ENCODE measurements at regions not wholly inside any gene's neighbourhood (a gene's known extent, or its start where the extent isn't known, plus 50 kb on each side); places are given as distances from the start of the nearest gene placed in this dataset.
"Not testable (repeated sequence)": the region's sequence is repeated elsewhere in the genome, so short reads cannot be mapped to it uniquely, and the experiment has no call there.

DNA sequence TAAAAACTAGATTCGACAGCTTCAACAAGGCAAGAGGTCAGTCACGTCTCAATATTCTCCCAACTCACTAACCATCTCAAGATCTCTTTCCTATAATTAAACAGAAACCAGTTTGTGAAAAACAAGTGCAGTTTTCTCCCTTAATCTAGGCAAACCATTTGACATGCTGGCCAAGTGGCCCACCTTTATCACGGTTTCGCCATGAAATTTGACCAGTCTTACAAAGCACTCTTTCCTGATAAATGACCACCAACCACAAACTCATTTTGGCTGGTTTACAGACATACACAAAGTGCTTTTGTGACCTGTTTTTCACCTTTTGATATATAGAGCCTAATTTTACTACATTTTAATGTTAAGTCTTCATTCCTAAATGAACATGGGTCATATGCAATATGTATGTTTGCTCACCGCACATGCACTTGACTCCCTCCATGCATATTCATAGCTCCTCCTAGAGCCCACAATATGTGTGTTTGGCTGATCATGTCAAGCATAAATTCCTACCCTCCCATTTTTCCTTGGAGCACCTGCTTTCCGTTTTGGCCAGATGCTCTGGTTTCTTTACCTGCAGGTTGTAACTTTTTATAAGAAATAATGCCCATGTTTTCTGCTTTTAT is 385.1 kb downstream of the RAD51AP2 start:
- no peak for DNase-seq (ENCODE audit: low spot score)

DNA sequence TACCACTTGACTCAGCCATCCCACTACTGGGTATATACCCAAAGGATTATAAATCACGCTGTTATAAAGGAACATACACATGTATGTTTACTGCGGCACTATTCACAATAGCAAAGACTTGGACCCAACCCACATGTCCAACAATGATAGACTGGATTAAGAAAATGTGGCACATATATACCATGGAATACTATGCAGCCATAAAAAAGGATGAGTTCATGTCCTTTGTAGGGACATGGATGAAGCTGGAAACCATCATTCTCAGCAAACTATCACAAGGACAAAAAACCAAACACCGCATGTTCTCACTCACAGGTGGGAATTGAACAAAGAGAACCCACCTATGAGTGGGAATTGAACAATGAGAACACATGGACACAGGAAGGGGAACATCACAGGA is 387.6 kb downstream of the RAD51AP2 start:
- DNase-seq (ENCODE audit: low spot score), result not testable (repeated sequence)

DNA sequence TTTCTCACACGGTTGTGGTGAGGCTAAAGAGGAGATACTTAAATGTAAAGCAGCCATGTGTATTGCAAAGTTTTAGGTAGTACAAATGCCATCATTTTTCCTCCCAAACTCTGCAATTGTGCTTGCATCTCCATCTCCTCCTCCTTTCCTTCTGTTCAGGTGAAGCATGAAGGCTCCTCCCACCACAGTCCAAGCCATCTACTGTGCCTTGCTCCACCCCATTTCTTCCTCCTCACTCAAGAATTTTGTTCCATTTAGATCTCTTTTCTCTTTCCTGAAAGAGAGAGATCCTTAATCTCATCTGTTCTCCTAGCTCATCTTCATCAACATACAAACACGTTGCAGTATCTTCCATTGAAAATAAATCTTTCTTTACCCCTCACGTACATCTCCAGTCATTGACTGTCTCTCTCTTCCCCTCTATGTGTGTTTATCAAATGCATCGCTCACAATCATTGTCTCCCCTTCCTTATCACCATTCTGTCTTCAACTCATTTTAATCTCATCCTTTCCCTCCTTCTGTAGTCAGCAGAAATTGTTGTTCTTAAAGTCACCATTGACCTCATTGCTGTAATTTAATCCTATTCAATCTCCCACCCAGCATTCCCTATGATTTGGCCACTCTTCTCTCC is 392.1 kb downstream of the RAD51AP2 start:
- DNase-seq (ENCODE audit: low spot score), result no peak

DNA sequence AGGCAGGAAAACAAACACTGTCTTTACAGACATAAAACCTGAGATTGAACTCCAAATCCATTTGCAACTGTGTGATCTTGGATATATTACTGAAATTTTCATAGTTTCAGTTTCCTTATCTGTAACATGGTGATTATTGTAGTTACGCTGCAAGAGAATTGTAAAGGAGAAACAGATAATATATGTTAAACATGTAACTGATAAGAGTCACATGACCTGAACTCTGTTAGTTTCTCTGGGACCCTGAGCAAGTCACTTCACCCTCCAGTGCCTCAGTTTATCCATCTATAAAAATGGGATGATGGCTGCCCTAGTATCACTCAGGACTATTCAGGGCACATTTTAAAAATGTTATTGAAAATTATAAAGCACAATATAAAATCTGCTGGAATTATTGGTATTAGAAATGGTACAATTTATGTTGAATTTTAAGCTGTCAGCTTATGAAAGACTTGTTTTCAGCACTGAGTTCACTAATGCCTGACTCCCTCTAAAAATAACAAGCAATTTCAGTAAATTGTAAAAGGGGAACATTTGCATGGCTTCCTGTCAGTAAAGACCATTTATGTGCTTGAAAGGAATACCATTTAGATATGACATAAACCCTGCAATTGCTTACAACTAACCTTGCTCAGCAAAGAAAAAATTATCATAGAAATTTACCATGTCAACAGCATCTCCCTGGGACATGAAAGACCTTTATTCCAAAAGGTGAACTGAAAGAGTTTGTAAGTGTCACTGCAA is 393.5 kb downstream of the RAD51AP2 start:
- no peak for DNase-seq (ENCODE audit: low spot score)

DNA sequence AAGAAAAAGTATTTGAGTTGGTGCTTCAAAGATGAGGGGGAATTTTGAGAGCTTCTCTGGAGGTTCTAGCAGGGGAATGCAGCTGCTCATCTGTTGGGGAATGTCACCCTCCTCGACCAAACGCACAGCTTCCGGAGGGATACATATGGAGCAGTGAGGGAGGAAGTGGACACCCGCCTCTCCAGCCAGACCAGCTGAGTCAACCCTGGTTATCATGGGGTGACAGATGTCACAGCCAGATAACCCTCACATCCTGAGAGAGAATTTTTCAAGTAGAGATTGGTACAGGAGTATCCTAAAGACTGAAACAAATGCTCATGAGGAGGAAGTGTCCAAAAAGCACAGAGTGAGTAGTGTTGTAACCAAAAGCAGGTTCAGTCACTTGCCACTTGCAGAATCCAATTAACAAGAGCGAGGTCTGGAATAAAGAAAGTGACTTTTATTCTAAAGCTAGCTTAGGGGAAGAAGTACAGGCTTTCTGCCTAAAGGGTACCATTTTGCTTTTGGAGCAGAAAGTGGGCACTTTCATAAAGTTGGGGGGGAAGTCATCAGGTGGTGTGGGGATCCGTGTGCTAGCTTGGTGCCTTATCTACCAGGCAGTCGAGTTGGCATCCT is 395.2 kb downstream of the RAD51AP2 start:
- DNase-seq (ENCODE audit: low spot score), result no peak

DNA sequence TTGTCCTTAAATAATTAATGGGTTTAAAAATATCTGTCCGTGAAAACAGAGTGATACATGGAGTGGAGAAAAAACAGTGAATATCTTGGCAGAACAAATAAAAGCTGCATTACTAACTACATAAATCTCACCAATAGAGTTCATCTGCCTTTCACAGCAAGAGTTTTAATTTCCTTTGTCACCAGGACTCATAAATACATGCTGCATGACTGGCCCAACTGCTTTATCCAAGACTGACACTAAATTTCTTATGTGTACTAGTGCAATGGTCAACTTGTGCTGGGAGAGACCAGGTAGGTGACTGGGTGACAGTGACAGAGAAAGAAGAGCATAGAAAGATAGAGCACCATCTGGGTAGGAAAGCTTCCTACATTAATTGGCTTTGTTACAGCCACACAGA is 402.8 kb downstream of the RAD51AP2 start:
- DNase-seq (ENCODE audit: low spot score), result no peak

DNA sequence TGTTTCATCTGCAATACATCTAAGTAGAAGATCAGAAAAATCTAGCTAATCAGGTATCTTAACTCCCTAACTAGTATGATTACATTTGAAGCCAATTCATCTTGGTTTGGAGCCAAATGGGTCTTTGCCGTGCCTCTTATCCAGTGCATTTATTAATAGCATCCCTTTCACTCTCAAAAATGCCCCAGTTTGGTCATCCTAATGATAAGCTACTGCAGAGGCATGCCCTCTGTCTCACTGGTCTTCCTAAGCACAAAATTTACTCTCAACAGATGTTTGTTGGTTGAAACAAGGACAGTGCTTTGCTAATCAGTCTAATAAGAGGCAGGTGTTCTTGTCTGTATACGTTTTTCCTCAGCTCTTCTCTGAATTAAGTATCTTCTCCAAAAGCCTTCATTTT is 403.2 kb downstream of the RAD51AP2 start:
- no peak for DNase-seq (ENCODE audit: low spot score)

DNA sequence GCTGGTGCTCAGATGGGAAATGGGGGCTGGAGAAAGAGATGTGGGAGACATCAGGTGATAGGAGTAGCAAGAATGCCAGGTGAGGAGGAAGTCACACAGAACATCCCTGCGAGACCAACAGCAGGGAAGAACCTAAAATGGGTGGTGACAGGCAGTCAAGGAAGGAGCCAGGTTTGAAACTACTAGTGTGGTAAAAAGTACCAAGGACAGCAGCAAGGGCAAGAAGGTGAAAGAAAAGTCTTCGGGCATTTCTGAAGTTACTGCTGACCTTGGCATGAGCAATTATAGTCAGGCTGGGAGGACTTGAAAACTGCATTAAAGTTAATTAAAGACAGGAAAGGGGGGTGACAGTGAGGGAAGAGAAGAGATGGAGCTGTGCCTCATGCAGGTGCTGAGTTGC is 410.4 kb downstream of the RAD51AP2 start:
- DNase-seq (ENCODE audit: low spot score), result no peak

DNA sequence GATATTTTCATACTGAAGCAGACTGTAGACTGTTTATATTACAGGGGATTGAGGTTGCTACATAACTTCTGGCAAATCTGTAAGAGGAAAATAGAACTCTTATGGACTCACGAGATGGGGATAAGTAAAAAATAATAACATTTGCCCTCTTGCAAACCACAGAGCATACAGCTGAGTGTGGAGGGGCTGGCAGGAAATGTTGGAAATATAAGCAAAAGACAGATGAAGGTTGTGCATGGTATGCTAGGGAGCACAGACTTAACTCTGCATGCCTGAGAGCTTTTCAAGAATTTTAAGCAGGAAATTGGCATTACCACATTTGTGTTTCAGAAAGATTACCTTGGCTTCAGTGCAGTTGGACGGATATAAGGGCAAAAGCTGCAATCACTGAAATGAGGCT is 411.1 kb downstream of the RAD51AP2 start:
- DNase-seq (ENCODE audit: low spot score), result no peak

DNA sequence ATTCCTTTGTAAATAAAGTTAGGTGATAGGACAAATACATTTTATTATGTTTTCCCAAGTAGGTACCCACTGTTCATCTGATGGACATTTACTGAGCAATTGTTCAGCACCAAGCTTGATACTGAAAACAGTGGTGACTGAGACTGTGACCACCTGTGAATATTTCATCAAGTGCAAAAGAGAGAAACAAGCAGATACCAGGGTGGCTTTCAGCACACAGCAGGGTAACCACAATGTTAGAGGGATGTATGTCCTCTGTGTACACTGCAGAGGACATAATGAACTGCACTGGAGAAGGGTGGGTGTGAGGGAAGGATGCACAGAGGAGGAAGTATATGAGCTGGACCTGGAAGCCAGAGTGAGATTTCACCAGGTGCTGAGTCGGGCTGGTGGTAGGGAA is 411.8 kb downstream of the RAD51AP2 start:
- no peak for DNase-seq (ENCODE audit: low spot score)

DNA sequence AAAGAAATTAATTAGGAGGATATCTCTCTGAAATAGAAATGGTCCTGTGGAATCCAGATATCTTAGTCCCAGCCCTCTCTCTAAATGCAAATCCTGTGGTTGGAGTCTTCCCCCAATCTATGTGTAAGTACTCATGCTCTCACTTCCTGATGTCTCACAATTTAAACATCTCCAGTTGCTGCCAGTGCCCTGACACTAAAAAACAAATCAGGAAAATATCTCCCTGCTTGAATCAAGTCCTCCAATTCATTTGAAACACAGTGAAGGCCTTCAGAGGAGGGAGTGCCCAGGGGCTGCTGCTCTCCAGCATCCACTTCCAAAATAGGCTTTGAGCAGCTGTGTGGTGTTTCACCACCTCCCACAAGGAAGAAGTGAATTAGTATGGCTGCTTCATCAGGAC is 413.8 kb downstream of the RAD51AP2 start:
- peak; percentile 41 for DNase-seq (ENCODE audit: low spot score)

DNA sequence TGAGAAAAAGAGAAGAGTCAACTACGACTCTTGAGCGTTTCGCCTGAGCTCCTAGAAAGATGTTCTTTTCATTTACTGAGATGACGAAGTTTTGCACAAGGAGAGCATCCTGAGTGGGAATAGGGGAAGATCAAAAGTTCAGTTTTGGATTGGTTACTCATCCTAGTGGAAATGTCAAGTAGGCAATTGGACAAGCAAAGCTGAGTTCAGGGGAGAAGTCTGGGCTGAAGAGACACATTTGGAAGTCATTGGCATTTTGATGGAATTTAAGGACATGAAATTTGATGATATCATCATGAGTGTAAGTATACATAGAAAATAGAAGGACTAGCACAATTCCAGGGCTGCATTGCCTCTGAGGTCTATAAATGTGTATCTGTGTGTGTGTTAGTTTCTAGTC is 416.6 kb downstream of the RAD51AP2 start:
- peak; percentile 10 for DNase-seq (ENCODE audit: low spot score)

DNA sequence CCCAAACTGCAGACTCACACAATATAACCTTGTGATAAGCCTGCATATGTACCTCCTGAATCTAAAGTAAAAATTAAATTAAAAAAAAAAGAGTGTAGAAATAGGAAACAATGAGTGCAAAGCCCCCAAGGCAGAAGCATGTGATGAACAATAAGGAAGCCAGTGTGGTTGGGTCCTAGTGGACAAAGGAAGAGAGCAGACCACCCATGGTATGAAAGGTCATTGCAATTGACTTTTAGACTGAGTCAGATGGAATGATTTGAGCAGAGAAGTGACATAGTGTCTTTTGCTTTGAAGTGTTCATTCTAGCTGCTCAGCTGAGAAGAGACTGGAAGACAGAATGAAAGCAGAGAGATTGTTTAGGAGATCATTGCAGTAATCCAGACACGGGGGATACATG is 417.1 kb downstream of the RAD51AP2 start:
- DNase-seq (ENCODE audit: low spot score), result no peak

DNA sequence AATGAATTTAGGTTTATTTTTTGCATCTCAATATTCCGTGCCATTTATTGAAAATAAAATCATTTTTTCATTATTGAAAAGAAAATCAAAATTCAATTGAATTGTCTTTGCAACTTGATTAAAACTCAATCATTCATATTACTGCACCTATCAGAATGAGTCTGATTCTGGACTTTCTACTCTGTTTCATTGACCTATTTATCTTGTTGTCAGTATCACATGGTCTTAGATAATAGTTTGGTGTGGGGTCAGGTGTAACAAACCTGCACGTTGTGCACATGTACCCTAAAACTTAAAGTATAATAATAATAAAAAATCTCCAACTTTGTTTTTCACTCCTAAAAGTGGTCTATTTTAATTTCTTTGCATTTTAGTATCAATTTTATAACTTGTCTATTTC is 422.9 kb downstream of the RAD51AP2 start:
- DNase-seq (ENCODE audit: low spot score), result no peak

DNA sequence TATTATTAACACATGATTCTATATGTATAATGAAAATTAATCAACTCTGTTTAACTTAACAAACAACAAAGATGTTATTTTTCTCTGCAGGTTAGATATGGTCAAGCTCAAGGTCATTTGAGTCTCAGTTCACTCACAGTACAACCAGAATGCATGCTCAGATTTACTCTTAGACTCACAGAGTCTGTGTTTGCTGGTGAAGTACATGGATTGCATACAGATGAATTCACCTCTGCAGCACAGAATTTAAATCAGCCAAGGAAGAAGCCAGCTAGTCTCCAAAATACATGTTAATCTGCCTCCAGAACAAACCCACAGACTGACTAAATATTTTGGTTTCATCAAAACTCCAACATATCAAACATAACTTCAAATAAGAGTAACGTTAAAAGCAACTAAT is 424.5 kb downstream of the RAD51AP2 start:
- no peak for DNase-seq (ENCODE audit: low spot score)

DNA sequence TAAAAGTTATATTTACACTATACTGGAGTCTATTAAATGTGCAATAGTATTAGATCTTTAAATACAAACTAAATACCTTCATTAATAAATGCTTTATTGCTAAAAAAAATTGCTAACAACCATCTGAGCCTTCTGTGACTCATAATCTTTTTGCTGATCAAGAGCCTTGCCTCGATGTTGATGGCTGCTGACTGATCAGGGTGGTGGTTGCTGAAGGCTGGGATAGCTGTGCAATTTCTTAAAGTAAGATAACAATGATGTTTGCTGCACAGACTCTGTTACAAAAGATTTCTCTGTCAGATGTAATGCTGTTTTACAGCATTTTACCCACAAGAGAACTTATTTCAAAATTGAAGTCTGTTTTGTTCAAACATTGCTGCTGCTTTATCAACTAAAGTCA is 421.4 kb upstream of the CYRIA start:
- DNase-seq (ENCODE audit: low spot score), result no peak

DNA sequence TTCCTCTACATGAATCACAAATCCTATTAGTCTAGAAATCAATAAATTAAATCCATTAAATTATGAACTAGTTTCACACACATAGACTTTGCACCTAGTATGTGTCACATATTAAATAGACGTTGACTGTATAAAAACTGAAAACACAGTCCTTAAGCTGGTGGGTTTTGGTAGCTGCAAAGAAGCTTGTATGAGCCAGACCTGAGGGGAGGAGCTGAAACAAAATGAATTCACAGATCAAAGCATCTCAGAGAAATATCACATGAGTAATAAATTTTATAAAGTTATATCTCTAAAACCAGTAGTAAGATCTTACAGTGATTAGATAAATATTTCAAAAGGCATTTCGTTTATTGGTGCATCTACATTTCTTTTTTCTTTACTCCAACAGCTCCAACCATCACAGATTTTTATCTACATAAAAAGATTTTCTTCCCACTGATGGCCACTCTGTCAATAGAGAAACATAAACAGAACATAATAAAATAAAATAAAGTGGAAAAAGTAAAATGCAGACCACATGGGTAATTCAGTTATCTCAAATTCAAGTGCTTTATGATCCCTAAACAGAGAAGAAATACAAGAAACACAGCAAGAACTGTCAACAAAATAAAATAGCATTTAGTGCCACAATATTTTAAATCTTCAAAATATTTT is 420.0 kb upstream of the CYRIA start:
- no peak for DNase-seq (ENCODE audit: low spot score)

DNA sequence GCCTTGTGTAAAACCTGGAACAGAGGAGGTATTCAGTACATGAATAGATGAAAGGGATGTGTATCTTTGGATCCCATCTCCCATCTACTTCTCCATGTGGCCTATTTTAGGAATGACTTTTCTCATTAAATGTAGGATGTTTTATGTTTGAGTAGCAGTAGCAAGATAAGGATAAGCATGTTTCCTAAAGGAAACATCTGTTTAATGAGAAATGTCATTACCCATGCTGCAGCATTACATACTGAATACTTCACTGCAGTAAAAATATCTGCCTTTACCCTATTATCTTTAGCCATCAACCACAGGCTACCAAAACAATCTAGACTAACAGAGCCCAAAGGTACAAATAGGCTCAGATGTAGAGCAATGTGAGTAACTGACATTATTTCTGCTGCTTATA is 419.2 kb upstream of the CYRIA start:
- DNase-seq (ENCODE audit: low spot score), result no peak

DNA sequence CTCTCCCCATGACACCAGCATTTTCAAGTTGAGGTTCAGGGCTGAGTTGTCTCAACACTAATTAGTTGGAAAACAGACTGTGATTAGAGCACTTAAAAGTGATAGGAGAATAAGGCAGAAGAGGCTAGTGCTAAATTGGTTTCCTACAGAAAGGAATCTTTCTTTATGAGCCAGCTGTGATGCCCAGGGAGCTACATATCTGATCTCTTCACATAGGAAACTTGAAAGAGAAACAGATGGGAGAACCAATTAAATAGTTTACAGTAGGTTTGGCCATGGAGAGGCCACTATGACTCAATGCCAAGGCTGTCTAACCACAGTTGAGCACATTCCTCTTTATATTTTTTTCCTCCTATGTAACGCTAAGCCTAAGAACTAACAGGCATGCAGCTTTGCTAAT is 418.3 kb upstream of the CYRIA start:
- peak; percentile 31 for DNase-seq (ENCODE audit: low spot score)

DNA sequence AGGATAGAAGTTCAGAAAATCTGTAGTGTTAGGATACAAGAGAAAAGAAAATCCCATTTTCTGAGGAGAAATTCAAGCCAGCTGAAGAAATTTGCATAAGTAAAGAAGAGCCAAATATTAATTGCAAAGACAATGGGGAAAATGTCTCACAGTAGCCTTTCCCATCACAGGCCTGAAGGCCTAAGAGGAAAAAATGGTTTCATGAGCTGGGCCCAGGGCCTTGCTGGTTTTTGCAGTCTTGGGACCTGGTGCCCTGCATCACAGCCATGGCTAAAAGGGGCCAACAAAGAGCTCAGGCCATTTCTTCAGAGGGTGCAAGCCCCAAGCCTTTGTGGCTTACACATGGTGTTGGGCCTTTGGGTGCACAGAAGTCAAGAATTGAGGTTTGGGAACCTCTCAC is 413.6 kb upstream of the CYRIA start:
- no peak for DNase-seq (ENCODE audit: low spot score)

DNA sequence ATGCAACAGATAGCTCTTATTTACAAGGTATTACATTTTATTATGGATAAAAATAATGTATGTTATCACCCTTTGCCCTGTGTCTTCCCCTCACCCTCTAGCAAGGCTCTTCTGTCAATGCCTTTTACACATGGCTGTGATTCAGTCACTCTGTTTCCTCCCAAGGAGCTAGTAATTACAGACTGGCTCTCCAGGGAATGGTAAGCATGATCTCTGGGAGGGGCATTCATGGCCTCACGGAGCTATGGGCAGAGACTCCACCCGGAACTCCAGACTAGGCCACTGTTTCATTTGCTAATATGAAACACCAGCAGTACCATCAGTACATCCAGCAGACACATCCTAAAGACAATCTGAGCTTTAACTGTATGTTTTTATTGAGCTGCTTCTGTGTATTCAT is 410.9 kb upstream of the CYRIA start:
- DNase-seq (ENCODE audit: low spot score), result peak; percentile 24

DNA sequence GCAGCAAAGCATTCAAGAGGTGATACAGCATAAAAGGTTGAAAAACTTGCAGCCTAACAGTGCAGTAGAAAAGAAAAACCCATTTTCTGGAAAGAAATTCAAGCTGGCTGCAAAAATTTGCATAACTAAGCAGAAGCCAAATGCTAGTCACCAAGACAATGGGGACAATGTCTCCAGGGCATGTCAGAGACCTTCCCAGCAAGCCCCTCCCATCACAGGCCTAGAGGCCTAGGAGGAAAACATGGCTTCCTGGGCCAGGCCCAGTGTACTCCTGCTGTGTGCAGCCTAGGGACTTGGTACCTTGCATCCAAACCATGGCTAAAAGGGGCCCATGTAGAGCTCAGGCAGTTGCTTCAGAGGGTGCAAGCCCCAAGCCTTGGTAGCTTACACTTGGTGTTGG is 405.1 kb upstream of the CYRIA start:
- DNase-seq (ENCODE audit: low spot score), result no peak

DNA sequence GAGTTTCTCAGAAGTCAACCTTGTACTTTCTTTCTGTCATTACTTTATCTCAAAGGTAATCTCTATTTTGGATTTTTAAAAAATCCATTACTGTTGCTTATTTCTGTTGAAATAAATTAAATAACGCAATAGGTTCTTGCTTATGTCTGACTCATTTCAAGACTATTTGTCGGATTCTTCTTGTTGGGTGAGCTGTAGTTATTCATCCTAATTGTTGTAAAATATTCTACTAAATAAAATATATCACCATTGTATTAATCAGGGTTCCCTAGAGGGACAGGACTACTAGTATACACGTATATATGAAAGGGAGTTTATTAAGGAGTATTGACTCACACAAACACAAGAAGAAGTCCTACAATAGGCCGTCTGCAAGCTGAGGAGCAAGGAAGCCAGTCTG is 403.9 kb upstream of the CYRIA start:
- no peak for DNase-seq (ENCODE audit: low spot score)

All from GM03348 (cell line).